GM12878 (cell line): ENCODE measurements at regions not wholly inside any gene's neighbourhood (a gene's known extent, or its start where the extent isn't known, plus 50 kb on each side); places are given as distances from the start of the nearest gene placed in this dataset.

Experiments
- ATAC-seq: fragments of 200-7000 bp; cut with Tn5 transposase; 3 replicates; pipeline ENCODE4 v1.9.1; 2020; ENCODE audit warnings: mild to moderate bottlenecking, moderate library complexity
- BruUV-seq: library from RNA; stranded (reverse); fragments of 400-500 nt; replicated peaks from 2 replicates; lab custom pipeline; 2021; lab: Mats Ljungman, UMichigan
- CTCF ChIA-PET: fragments of 300-600 bp; sonication (Branson Sonifier 250); formaldehyde crosslinking; extraction: SDS; loops from one replicate; lab custom pipeline; 2021; ENCODE audit warnings: inconsistent platforms; lab: Yijun Ruan, JAX
- POLR2A ChIA-PET: fragments of 350-600 bp; formaldehyde crosslinking; extraction: SDS; loops from one replicate; lab custom pipeline; 2021; ENCODE audit warnings: inconsistent platforms; lab: Charles Lee
- RAD21 ChIA-PET: fragments of 300-600 bp; sonication (Branson Sonifier 250); formaldehyde crosslinking; loops from one replicate; lab custom pipeline; 2023; ENCODE audit warnings: antibody characterized with exemption; ENCODE audit not compliant: unreplicated experiment; lab: Charles Lee
- SMC1A ChIA-PET: fragments of 300-600 bp; sonication (Branson Sonifier 250); formaldehyde crosslinking; loops from one replicate; lab custom pipeline; 2023; ENCODE audit not compliant: unreplicated experiment, uncharacterized antibody; lab: Charles Lee
- DNase-seq: peaks from one replicate; pipeline ENCODE4 v3.0.0-alpha.2; 2011; ENCODE audit warnings: low read depth, low spot score
- FAIRE-seq: peaks from 3 replicates; lab custom pipeline; 2011; peaks lifted over from hg19 to GRCh38; lab: Jason Lieb, UNC
- H2AFZ ChIP-seq: 2 replicates; pipeline ENCODE4 v1.6.0; 2011; ENCODE audit warnings: low read depth, low read length, control low read depth; ENCODE audit not compliant: control insufficient read depth
- H3K27ac ChIP-seq: 2 replicates; pipeline ENCODE4 v1.5.1; 2011; ENCODE audit warnings: control low read depth; ENCODE audit not compliant: control insufficient read depth, insufficient read depth
- H3K27me3 ChIP-seq, 2 experiments: replicated peaks in 1 of 2; 2 replicates each; pipeline versions ENCODE4 v1.6.0 to v1.6.1; 2011; ENCODE audit warnings: low read length in 1 of 2; ENCODE audit not compliant: control insufficient read depth in 2 of 2, insufficient read depth in 2 of 2
- H3K36me3 ChIP-seq, 2 experiments: 2 replicates each; pipeline ENCODE4 v1.5.1; 2011; ENCODE audit warnings: low read length in 1 of 2; ENCODE audit not compliant: control insufficient read depth in 2 of 2, insufficient read depth in 2 of 2
- H3K4me1 ChIP-seq: 2 replicates; pipeline ENCODE4 v1.6.1; 2011; ENCODE audit warnings: mild to moderate bottlenecking, low read length, moderate library complexity, mixed read lengths; ENCODE audit not compliant: control insufficient read depth, insufficient read depth
- H3K4me2 ChIP-seq: 2 replicates; pipeline ENCODE4 v1.6.0; 2011; ENCODE audit warnings: control low read depth; ENCODE audit not compliant: control insufficient read depth, insufficient read depth
- H3K4me3 ChIP-seq: fragments of 200-600 bp; sonication (generic); 2 replicates; pipeline ENCODE4 v1.5.1; 2016
- H3K79me2 ChIP-seq: 2 replicates; pipeline ENCODE4 v1.6.0; 2011; ENCODE audit warnings: low read length; ENCODE audit not compliant: control insufficient read depth, insufficient read depth
- H3K9ac ChIP-seq: 2 replicates; pipeline ENCODE4 v1.8.0; 2011; ENCODE audit warnings: low read length, control low read depth, mixed read lengths; ENCODE audit not compliant: control insufficient read depth, insufficient read depth
- H3K9me3 ChIP-seq: replicated peaks from 3 replicates; pipeline ENCODE4 v1.5.1; 2011; ENCODE audit warnings: mild to moderate bottlenecking, low read length; ENCODE audit not compliant: control insufficient read depth, insufficient read depth
- H4K20me1 ChIP-seq: 2 replicates; pipeline ENCODE4 v1.6.0; 2011; ENCODE audit not compliant: control insufficient read depth, insufficient read depth
- LARP7 ChIP-seq: fragments of 450-650 bp; IDR thresholded peaks from 2 replicates; pipeline ENCODE4 v1.6.1; 2017; ENCODE audit warnings: mild to moderate bottlenecking
- NFIC ChIP-seq: IDR thresholded peaks from 2 replicates; pipeline ENCODE4 v1.6.1; 2012; ENCODE audit warnings: low read depth, mild to moderate bottlenecking, inconsistent platforms, low read length, moderate library complexity
- PRDM15 ChIP-seq: fragments of 450-650 bp; formaldehyde crosslinking; IDR thresholded peaks from 2 replicates; pipeline ENCODE4 v1.4.0; 2020; ENCODE audit warnings: mild to moderate bottlenecking, moderate library complexity
- RAD51 ChIP-seq: fragments of 450-650 bp; IDR thresholded peaks from 2 replicates; pipeline ENCODE4 v1.6.1; 2016; ENCODE audit warnings: moderate library complexity, mild to moderate bottlenecking, inconsistent platforms
- RCOR1 ChIP-seq: conservative IDR thresholded peaks from 2 replicates; pipeline ENCODE4 v1.6.1; 2012; ENCODE audit warnings: low read depth, low read length, improper control_type of control experiment
- ZSCAN29 ChIP-seq: fragments of 450-650 bp; IDR thresholded peaks from 2 replicates; pipeline ENCODE4 v1.6.1; 2017; ENCODE audit warnings: mild to moderate bottlenecking, moderate library complexity
- WGBS: methylation state at CpG from one replicate; pipeline ENCODE4 v1.1.6; 2016; ENCODE audit warnings: low lambda C conversion rate; ENCODE audit not compliant: insufficient replicate concordance, insufficient coverage; ENCODE audit errors: missing lambda C conversion rate; 5-methylcytosine and 5-hydroxymethylcytosine counted together
- in situ Hi-C: fragments of 300-500 bp; cut with MboI; formaldehyde crosslinking; loops from 9 replicates; pipeline ENCODE4 v1.14.3; 2018; ENCODE audit warnings: mixed read lengths
- intact Hi-C: fragments of 100-400 bp; cut with micrococcal nuclease; formaldehyde crosslinking; loops from one replicate; pipeline ENCODE4 v1.14.2; 2022; ENCODE audit not compliant: unreplicated experiment

GRCh38 chr6:134515986-134516385, 198.1 kb upstream of the SGK1 start:
- in situ Hi-C loops (no loop called here), intact Hi-C loops (no loop called here)
- WGBS: 34% methylated on average over 2 of the region's 2 CpGs
- CTCF ChIA-PET: no interaction called here
- Histone ChIP-seq H3K4me1 (no peaks in the 10 kb centered on the region), H3K79me2 (no peaks in the 10 kb centered on the region), H2AFZ (no peak overlapping the region), H3K4me3 (no peak overlapping the region), H3K9ac (no peak overlapping the region), H3K4me2 (no peak overlapping the region), H4K20me1 (no peaks in the 10 kb centered on the region), H3K27me3 (no peaks in the 10 kb centered on the region; a peak in 1 of 4 replicates), H3K36me3 (no peaks in the 10 kb centered on the region), H3K27ac (no peak overlapping the region), H3K9me3 (no peaks in the 10 kb centered on the region)
- FAIRE-seq: no peak
- DNase-seq: no peak
- ATAC-seq: no peak
- no TSS peak for BruUV-seq
- RAD21 ChIA-PET: no interaction called here
- POLR2A ChIA-PET: no interaction called here
- SMC1A ChIA-PET: no interaction called here
- TF ChIP-seq NFIC (no peak), RCOR1 (no peak), ZSCAN29 (no peak), LARP7 (no peak), RAD51 (no peak), PRDM15 (CRISPR knock-in tag) (no peak)
